NCI-H446 treated with DMSO at 0.1 percent for 48 hours (cell line): ENCODE measurements at regions not wholly inside any gene's neighbourhood (a gene's known extent, or its start where the extent isn't known, plus 50 kb on each side); places are given as distances from the start of the nearest gene placed in this dataset.
"Not testable (repeated sequence)": the region's sequence is repeated elsewhere in the genome, so short reads cannot be mapped to it uniquely, and the experiment has no call there.

Experiments
- DNase-seq: peaks from one replicate; lab custom pipeline; 2025; lab: John Stamatoyannopoulos, UW

DNA sequence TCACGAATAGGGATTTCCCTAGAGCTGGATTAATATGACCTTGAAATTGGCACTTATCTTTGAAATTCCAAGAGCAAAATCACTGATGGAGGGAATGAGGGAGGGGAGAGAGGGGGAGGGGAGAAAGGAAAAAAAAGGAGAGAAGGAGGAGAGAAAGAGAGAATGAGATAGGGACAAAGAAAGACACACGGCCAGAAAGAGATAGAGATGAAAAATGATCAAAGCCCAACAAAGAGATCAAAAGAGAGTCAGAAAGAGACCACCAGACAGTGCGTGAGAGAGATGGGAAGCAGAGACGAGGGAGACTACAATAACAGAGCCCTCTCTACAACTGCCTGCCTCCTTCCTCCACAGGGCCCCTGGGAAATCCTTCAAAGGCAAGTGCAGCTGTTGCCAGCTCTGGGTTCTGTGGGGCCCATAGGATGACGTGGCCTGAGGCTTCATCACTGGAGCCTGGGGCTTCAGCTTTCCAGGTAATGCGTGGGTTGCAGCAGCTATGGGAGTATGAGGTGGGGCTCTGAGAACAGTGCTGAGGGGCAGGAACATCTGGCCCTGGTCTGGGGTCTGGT is 58.3 kb upstream of the SHB start:
- no peak for DNase-seq

DNA sequence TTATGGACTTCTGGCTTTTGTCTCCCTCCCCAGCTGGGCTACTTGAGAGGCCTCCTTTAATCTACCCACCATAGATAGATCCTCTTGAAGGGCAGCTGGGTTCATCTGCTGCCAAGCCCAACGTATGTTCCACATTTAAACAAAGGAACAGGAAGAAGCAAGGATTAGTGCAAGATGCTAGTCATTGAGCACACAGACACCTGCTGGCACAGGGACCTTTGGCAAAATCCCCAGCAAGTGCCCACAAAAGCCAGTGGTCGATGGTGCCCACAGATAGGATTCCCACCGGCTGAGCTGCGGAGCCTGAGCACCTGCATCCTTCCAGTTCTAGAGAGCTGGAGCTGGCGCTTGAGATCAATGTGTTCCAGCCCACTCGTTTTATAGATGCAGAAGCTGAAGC is 57.7 kb upstream of the SHB start:
- DNase-seq = peak; percentile 49

DNA sequence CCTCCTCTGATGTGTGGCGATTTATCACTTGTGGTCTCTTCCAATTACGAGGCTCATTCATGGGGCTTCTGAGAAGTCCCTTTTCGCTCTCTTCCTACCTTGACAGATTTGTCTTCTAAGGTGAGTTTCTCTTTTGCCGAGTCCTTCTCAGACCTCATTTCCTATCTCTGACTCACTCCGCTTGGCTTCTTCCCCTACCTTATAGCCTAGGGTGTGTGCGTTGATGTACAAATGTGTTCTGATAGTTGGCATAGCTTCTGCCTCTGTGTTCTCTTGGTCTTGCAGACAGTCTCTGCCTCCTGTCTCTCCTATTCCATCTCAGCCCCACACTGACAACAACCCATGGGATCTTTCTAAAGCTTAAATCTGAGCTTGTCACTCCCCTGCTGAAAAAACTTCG is 56.9 kb upstream of the SHB start:
- DNase-seq = no peak

- DNase-seq = not testable (repeated sequence)
Measured at GRCh38 chr9:38123359-38123758, 54.3 kb upstream of the SHB start.

DNA sequence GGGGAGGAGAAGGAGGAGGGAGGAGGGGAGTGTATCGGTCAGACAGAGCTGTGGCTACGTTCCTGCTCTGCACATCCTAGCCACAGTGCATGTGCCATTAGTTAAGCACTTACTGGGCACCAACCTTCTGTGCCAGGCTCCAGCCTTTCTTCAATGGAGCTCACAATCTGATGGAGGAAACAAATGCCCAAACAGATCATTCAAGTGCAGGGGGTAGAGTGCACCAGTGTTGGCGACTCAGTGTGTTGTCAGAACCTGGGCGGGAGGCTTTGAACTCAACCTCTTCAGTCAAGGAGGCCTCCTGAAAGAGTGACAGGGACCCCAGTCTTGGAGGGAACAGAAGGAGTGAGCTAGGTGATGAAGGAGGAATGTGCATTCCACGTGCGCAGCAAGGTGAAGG is 51.9 kb upstream of the SHB start:
- DNase-seq = no peak

GRCh38 chr9:38119560-38120236 is 50.7 kb upstream of the SHB start:
- DNase-seq = no peak

DNA sequence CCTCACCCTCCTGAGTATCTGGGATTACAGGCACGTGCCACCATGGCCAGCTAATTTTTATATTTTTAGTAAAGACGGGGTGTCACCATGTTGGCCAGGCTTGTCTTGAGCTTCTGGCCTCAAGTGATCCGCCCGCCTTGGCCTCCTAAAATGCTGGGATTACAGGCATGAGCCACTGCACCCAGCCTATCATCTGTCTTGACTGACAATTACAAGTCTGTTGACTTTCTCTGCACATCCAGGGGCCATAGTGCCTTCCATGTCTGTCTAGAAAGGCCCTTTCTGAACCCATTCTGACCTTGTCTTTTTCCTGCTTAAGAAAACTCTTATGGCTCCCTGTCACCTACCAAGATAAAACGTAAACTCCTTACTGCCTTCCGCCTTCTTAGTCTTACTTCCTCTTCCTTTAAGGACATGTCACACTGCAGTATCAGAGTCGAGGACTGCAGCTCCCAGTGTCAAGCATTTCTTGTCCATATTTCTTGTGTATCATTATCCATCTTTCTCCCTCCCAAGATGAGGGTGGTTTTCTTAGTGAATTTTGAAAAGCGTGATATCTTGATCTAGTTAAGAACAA is 49.9 kb upstream of the SHB start:
- DNase-seq = no peak
